Suprapubic skin (tissue), 4 donors: ENCODE measurements at regions not wholly inside any gene's neighbourhood (a gene's known extent, or its start where the extent isn't known, plus 50 kb on each side); places are given as distances from the start of the nearest gene placed in this dataset.

Experiments used
- POLR2A ChIP-seq, 2 donors: fragments of 450-650 bp; IDR thresholded peaks; one replicate each; pipeline ENCODE4 v1.6.1; 2017; ENCODE audit warnings: antibody characterized with exemption in 2 of 2, mild to moderate bottlenecking in 2 of 2, moderate library complexity in 2 of 2
- POLR2AphosphoS5 ChIP-seq, 3 donors: sonication (generic); formaldehyde crosslinking; IDR thresholded peaks; one replicate each; pipeline ENCODE4 v1.6.1; 2017; ENCODE audit warnings: antibody characterized with exemption in 3 of 3

- TF ChIP-seq POLR2AphosphoS5 (IDR thresholded peaks at IDR 0.05): no peak
- TF ChIP-seq POLR2A (IDR thresholded peaks at IDR 0.05): no peak
Observed at GRCh38 chr7:94324380-94325121, 70.1 kb upstream of the COL1A2 start.
